Effector CD8-positive, alpha-beta T cell (primary cell): ENCODE measurements at regions not wholly inside any gene's neighbourhood (a gene's known extent, or its start where the extent isn't known, plus 50 kb on each side); places are given as distances from the start of the nearest gene placed in this dataset.
"Not testable (repeated sequence)": the region's sequence is repeated elsewhere in the genome, so short reads cannot be mapped to it uniquely, and the experiment has no call there.

ENCODE experiments used
- DNase-seq: peaks from one replicate; lab custom pipeline; 2025; lab: John Stamatoyannopoulos, UW

- DNase-seq, result no peak
Measured at GRCh38 chr5:125412561-125413495, 666.4 kb upstream of the ZNF608 start.

GRCh38 chr5:125413496-125414274 is 667.2 kb upstream of the ZNF608 start:
- DNase-seq, result no peak

GRCh38 chr5:125415126-125415525 is 668.7 kb upstream of the ZNF608 start:
- no peak for DNase-seq

- DNase-seq, result no peak
Measured at GRCh38 chr5:125416055-125416454, 669.6 kb upstream of the ZNF608 start.

- no peak for DNase-seq
Measured at GRCh38 chr5:125421006-125421405, 674.6 kb upstream of the ZNF608 start.

- DNase-seq, result no peak
Measured at GRCh38 chr5:125422342-125422741, 675.9 kb upstream of the ZNF608 start.

- DNase-seq, result no peak
Measured at GRCh38 chr5:125424402-125425141, 678.1 kb upstream of the ZNF608 start.

- DNase-seq, result no peak
Measured at GRCh38 chr5:125429498-125429897, 683.1 kb upstream of the ZNF608 start.

- no peak for DNase-seq
Measured at GRCh38 chr5:125433457-125433856, 687.0 kb upstream of the ZNF608 start.

- DNase-seq, result no peak
Measured at GRCh38 chr5:125439243-125439642, 692.8 kb upstream of the ZNF608 start.

- DNase-seq, result no peak
Measured at GRCh38 chr5:125440905-125441304, 694.5 kb upstream of the ZNF608 start.

- no peak for DNase-seq
Measured at GRCh38 chr5:125446986-125447385, 700.5 kb upstream of the ZNF608 start.

- DNase-seq, result no peak
Measured at GRCh38 chr5:125450771-125451170, 704.3 kb upstream of the ZNF608 start.

GRCh38 chr5:125451622-125452021 is 705.2 kb upstream of the ZNF608 start:
- no peak for DNase-seq

GRCh38 chr5:125452991-125453390 is 706.6 kb upstream of the ZNF608 start:
- no peak for DNase-seq

- DNase-seq, result no peak
Measured at GRCh38 chr5:125455041-125455440, 708.6 kb upstream of the ZNF608 start.

GRCh38 chr5:125456005-125456404 is 709.6 kb upstream of the ZNF608 start:
- not testable (repeated sequence) for DNase-seq

GRCh38 chr5:125457617-125458016 is 711.2 kb upstream of the ZNF608 start:
- DNase-seq, result no peak

- not testable (repeated sequence) for DNase-seq
Measured at GRCh38 chr5:125458949-125459348, 712.5 kb upstream of the ZNF608 start.

- no peak for DNase-seq
Measured at GRCh38 chr5:125461641-125462072, 715.2 kb upstream of the ZNF608 start.

- no peak for DNase-seq
Measured at GRCh38 chr5:125463466-125464092, 717.1 kb upstream of the ZNF608 start.
